NCI-H1694 treated with DMSO at 0.1 percent for 48 hours (cell line): ENCODE measurements at regions not wholly inside any gene's neighbourhood (a gene's known extent, or its start where the extent isn't known, plus 50 kb on each side); places are given as distances from the start of the nearest gene placed in this dataset.
"Not testable (repeated sequence)": the region's sequence is repeated elsewhere in the genome, so short reads cannot be mapped to it uniquely, and the experiment has no call there.

Experiments used
- DNase-seq: peaks from one replicate; lab custom pipeline; 2025; lab: John Stamatoyannopoulos, UW

- not testable (repeated sequence) for DNase-seq
These were observed 55.3 kb downstream of the BBS10 start for GRCh38 chr12:76292891-76293290.

- DNase-seq = not testable (repeated sequence)
These were observed 55.9 kb downstream of the BBS10 start for GRCh38 chr12:76292305-76292704.

GRCh38 chr12:76290963-76291859, 57.0 kb downstream of the BBS10 start:
- no peak for DNase-seq

GRCh38 chr12:76288218-76288617, 60.0 kb downstream of the BBS10 start:
- DNase-seq = no peak

- DNase-seq = no peak
These were observed 63.1 kb downstream of the BBS10 start for GRCh38 chr12:76284816-76285750.

- DNase-seq = no peak
These were observed 65.5 kb downstream of the BBS10 start for GRCh38 chr12:76282744-76283143.

- no peak for DNase-seq
These were observed 70.7 kb downstream of the BBS10 start for GRCh38 chr12:76277480-76277879.

- DNase-seq = no peak
These were observed 71.6 kb downstream of the BBS10 start for GRCh38 chr12:76276499-76277151.

GRCh38 chr12:76275511-76276093, 72.6 kb downstream of the BBS10 start:
- DNase-seq = no peak

- DNase-seq = no peak
These were observed 73.7 kb downstream of the BBS10 start for GRCh38 chr12:76274420-76275083.

- DNase-seq = no peak
These were observed 75.9 kb downstream of the BBS10 start for GRCh38 chr12:76272287-76272686.

GRCh38 chr12:76270657-76271358, 77.4 kb downstream of the BBS10 start:
- no peak for DNase-seq

- no peak for DNase-seq
These were observed 79.9 kb downstream of the BBS10 start for GRCh38 chr12:76268267-76268666.

GRCh38 chr12:76266797-76267196, 81.4 kb downstream of the BBS10 start:
- DNase-seq = no peak

- DNase-seq = no peak
These were observed 82.6 kb downstream of the BBS10 start for GRCh38 chr12:76265424-76266180.

GRCh38 chr12:76264611-76265012, 83.6 kb downstream of the BBS10 start:
- DNase-seq = no peak

GRCh38 chr12:76263696-76264095, 84.5 kb downstream of the BBS10 start:
- no peak for DNase-seq

GRCh38 chr12:76260390-76260748, 87.8 kb downstream of the BBS10 start:
- no peak for DNase-seq

GRCh38 chr12:76259660-76260389, 88.4 kb downstream of the BBS10 start:
- no peak for DNase-seq
